GM18511 (cell line): ENCODE measurements at regions not wholly inside any gene's neighbourhood (a gene's known extent, or its start where the extent isn't known, plus 50 kb on each side); places are given as distances from the start of the nearest gene placed in this dataset.

Source experiments
- ATAC-seq: cut with Tn5 transposase; IDR thresholded peaks from one replicate; pipeline ENCODE4 v1.9.1; 2021; ENCODE audit warnings: mild to moderate bottlenecking, moderate library complexity; ENCODE audit not compliant: unreplicated experiment

DNA sequence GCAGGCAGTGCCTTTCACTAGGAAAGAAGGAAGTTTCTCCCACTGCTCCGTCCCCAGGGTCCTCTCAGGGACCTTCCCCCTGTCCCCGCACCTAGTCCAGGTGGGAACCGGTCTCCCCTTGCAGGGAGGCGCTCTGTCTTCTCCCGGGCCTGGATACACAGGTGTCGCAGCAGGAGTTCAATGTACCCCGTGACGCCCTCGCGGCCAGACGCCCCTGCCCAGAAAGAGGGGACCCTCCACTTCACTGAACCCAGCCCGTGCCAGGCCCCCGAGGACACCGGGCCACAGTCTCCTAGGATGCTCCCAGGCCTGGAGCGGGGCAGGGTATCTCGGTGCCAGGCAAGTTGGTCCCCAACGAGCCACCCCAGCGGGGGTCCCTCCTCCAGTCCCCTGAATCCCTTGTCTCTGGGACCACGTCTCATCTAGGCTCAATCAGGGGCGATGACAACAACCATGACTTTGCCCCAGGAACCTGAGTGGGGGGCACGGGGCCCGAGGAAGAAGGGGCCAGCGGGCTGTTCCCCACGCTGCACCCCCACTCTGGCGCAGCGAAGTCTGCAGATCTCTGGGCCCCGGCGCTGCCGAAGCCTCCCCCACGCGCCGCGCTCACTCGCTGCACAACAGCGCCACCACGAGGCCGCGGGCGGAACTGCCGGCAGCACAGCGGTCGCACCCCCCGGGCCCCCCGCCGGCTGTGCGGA lies 103.0 kb downstream of the EDN3 start:
- no peak for ATAC-seq

DNA sequence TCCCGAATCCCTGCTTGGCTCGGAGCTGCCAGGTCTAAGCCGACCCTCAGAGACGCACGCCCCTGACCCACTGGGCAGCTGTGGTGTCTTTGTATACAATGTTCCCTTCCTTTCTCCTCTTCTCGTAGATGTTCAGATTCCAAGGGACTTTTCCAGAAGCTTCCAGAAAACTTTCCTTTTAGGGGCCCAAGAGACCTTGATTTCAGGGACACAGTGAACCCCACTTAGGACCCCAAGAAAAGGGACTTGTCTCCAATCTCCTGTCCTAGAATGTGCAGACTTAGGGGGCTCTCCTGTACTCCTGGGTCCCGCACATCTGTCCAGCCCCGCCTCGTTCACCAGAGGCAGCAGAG lies 103.5 kb downstream of the EDN3 start:
- no peak for ATAC-seq

DNA sequence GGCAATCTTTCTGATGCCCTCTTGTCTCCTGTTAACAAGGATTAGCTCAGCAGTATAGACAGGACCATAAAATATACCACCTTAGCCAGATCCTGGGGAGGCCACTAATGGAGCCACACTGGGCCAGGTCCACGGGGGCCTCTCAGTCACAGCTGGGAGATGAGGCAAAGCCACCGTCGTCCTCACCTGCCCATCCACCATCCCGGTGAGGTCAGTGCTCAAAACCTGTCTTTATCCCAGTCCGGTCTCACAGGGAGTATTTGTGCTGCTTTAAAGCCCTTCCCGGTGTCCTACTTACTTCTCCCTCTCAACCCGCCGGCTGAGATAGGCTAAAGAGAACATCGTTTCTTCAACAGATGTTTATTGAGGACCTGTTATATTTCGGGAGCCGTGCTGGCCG lies 104.3 kb downstream of the EDN3 start:
- ATAC-seq = no peak

DNA sequence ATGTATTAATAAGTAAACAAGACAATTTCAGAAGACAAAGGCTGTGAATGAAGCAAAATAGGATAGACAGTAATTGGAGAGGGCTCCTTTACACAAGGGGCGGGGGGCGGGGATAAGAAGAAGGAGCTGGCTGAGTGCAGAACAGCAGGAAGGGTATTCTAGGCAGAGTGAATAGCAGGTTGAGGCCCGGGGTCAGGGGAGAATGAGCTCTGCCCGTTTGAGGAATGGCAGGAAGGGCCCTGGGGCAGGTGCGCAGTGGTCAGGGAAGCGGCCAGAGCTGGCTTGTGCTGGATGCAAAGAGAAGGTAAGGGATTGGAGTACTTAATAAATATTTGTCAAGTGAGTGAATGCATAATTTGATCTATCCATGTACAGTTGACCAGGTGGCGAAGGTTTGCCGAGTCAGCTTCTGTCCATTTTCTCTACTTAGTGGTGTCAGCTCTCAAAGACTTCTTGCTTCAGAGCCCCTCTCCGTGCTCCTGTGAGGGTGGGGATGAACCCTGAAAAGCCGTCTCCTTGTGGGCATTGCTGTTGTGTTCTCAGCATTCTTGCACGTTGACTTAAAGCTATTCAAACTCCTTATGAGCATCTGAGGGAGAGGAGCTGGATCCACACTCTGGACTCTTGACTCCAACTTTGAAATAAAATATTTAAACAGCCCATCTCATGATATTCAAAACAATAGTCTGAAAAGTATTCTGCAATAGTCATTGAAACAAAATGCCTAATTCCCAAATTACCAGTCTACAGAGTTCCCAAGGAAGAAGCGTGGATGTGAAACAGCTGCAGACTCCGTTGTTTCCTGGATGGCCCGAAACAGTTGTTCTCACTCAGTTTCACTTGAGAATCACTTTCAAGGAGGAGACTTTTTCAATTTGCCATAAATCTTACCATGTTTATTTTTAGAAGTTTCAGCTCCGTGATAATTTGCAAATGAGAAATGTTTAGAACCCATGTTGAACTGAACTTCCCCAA lies 105.1 kb downstream of the EDN3 start:
- no peak for ATAC-seq

DNA sequence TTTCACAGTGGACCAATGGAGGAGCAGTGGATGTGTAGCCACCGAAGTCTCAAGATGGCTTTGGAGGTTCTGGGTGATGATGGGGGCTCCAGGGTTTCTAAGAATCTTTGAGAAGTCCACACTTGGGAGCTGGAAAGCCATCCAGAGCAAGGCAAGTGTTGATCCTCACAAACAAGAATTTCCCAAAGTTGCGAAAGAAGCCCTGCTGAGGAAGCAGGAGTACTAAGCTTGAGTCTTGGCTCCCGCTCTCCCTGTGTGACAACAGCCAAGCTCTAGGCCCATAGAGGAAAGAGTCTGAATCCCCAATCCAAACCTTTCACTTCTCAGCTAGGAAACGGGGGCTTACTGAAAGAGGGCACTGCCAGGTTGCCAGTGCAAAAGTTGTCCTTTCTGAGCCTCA lies 106.0 kb downstream of the EDN3 start:
- ATAC-seq = no peak

DNA sequence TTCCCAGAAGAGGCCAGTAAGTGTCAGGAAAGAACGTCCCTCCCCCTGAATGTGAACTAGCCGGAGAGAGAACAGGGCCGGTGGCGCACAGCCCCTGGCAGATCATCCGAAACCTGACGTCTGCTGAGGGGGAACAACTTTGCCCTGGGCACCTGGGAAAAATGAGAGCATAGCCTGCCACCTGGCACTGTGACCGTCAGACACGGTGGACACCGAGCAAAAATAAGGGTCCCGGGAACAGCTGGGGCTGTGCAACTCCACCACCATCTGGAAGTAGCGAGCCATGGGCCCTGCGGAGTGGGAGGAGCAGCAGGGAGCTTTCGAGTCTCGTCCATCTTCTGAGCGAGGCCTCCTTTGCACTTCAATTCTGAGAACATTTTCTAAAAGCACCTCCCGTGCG lies 110.8 kb downstream of the EDN3 start:
- ATAC-seq = no peak

DNA sequence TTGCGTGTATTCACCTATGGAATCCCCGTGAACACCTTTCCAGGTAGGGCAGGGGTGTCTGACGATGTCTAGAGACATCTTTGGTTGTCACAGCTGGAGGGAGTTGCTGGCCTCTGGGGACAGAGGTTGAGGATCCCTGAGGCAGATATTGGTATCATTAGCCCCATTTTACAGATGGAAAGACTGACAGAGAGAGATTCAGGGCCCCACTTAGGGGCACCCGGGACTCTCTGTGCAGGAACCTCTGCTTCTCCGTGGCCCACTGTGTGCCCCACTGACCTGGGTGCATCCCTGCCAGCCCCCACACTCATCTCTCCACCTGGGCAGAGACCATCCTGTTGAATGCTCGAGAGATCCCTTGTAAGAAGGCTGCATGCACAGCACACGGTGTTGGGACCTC lies 111.2 kb downstream of the EDN3 start:
- ATAC-seq = no peak

DNA sequence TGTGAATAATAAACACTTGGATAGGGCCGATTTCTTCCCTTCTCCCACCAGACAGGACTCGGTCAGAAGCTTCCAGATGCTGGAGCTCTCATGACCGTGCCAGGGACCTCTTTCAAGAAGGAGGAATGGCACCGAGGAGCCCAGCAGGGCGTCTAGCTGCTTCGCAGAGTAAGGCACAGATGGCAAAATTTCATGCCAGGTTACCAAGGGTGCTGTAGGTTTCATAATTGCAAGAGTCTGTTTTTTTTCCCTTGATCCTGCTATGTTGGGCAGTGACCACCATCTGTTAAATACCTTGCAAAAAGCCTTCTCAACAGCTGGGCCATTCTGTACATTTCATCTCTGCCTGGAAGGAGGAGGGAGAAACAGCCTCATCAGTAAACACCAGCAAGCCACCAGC lies 111.8 kb downstream of the EDN3 start:
- ATAC-seq = no peak

DNA sequence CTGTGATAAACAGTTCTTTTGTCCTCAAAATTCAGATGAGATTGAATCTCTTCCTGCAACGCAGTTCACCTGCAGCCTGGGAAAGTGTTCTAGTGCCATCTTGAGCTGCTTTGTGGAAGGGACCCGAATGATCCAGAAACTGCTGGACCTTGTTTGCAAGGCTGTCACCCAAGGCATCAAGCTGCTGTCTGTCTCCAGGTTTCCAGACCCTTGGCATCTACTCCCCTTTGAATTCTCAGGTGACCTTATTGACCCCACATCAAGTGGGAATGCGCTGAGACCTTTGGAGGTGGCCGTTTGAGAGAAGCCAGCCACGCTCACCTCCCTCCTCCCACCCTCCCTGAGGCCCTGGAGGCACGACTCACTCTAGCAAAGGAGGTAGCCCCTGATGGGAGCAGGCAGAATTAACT lies 112.5 kb downstream of the EDN3 start:
- no peak for ATAC-seq

DNA sequence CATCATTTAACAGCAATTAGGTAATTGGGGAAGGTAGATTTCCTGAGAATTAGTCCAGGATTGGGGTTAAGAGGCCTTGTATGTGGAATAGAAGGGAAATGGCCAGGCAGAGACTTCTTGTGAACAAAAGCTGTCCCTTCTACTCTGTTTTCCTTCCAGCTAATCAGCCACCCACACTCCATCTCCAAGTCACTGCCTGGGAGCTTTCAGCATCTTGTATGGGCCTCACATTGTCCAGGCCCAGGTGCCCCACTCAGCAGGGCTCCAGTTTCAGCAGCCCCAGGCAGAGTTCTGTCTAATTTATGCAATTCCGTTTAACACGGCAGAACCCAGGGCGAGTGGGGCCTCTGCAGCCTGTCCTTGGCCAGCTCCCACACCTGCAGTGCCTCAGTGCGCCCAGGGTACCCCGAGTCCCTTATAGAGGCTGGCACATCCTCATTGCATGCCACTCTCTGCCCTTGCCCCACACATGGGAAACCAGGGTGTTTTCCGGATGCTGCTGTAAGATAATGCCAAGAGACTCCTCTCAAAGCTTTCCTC lies 113.0 kb downstream of the EDN3 start:
- ATAC-seq = no peak

DNA sequence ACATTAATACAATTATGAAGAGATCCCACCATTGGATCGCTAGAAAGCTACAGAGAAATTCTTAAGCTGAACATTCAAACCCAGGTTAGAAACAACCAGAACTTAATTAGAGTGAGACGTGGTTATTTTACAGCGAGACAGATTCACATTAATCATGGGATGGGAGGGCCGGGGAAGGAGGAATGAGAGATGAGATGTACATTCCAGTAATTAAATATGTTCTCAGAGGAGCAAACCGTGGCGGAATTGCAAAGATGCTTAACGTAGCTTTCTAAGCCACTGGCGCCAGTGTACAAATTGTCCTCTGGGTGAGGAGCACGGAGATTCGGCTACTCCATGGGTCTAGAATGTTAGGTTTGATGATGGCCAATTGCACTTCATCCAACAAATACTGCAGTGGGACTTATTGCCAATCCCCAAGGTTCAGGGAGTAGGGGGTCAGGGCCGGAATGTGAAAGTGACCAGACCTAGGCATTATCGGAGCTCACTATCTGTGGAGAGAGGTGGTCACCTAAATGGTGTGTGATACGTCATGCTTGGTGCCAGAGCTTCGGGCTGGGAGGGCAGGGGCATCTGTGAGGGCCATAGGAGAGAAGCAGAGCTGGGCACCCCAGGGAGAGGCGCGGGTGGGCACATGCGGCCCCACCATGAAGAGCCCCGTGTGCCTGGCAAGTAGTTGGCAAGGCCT lies 114.7 kb downstream of the EDN3 start:
- no peak for ATAC-seq

DNA sequence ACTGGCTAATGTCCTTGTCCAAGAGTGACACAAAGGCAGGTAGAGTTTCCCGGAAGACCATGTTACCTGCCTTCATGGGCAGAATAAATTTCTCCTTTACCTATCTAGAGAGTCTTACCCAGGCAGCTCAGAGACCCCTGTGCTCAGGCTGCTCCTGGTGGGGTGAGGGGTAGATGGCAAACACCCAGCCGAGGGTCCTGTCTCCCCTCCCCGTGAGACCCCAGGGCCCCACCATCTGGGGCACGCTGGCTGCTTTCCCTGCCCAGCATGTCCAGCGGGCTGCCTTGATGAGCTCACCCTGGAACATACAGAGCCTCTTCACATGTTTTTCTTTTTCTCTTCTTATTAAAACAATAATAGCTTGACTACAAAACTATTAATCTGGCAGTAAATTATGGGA lies 116.5 kb downstream of the EDN3 start:
- ATAC-seq = no peak

DNA sequence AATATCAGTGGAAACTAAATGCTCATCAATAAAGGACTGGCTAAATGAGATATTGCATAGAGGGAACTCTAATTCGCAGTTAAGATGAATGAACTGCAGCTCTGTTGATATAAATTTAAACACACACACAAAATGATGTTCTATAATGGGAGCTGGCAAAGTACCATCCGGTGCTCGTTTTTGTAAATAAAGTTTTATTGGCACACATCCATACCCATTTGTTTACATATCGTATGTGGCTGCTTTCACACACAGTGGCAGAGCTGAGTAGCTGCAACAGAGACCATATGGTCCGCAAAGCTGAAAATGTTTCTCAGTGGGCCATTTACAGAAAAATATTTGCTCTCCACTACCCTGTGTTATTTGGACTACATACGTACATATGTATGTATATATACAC lies 120.7 kb downstream of the EDN3 start:
- no peak for ATAC-seq

DNA sequence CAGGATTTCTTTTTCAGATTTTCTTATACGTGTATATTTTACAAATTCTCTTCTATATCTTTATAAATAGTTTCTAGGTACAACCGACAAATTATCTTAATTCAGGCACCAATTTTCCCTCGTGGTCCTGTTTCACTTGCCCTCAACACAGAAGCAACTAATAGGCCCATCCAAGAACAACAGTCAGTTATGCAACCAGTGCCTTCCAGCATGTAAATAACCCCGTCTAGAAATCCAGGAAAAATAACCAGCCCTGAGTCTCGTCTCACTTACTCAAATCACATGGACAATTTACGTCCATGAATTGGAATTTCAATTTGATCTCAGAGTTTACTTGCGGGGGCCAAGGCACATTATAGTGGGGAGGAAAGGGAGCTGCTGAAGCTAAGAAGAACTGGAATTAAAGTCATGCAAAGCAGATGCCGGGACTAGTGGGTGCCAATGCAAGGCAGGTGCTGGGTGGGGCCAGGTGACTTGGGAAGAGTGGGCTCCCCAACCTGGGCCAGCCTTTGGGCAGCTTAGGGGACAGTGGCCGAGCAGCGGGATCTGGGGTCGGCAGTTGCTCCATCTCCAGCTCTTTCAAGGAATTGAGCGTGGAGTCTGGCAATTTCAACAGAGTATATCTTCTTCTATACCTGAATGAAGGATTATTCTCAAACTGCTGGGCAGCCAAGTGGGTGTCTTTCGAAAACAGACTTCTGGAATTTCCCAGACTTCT lies 121.7 kb downstream of the EDN3 start:
- ATAC-seq = no peak

DNA sequence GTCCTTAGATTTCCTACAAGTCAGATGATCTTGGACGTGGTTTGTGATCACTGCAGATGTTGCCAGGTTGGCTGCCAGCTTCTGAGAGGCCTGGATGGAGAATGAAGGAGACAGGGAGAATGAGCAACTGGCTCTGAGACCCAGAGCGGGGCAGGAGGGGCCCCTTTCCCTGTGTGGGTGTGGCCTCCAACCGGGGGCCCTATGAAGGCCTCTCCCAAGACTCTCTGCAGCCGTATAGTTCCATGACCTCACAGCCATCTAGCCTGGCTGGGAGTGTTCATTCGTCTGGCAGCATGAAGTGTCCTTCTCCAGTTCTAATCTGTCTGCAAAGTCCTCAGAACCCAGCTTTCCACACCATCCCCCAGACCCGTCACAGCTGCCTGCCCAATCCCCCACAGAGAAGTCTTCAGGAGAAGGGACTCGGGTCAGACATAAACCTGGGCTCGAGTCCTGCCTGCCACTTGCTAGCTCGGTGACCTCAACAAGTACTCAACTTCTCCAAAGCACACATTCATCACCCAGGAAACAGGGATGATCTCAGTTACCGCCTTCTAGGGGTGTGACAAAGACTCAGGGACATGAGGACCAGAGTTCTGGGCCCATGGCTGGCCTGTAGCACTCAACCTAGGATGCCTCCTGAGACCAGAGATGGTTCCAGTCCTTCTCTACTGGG lies 122.6 kb downstream of the EDN3 start:
- ATAC-seq = no peak

DNA sequence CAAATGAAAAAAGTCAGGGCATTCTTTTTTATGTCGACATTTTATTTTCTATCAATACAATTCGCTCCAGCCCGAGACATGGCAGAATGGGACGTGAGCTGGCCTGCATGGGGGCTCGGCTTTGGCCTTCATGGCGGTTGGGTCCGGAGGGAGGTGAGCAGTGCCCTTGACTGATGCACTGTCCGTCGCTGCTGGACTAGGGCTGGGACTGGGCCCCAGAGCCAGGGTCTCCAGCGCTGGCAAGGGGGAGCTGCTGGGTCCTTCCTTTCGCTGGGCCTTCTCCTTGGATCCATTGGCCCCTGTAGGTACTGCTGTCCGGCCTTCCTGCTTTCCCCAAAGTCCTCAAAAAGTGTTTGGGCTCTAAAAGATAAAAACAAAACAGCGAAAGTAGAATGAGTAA lies 124.6 kb downstream of the EDN3 start:
- ATAC-seq = no peak

DNA sequence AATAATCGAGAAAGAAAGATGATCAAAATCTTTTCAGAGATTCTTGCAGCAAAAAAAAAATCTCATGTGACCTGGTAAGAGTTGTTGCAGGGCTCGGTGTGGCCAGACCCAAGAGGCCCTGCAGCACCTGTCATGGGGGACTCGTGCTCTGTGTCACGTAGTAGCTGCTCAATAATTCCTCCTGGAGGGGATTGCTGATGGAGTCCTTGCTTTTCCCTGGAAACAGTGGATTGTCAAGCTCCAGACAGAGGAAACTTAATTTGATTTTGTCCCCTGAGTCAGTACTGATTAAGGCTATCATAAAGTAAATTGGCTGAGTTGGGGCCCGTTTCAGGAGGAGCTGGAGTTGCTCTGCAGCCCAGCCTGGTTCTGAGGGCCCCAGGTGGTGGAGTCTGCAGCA lies 125.2 kb downstream of the EDN3 start:
- no peak for ATAC-seq

DNA sequence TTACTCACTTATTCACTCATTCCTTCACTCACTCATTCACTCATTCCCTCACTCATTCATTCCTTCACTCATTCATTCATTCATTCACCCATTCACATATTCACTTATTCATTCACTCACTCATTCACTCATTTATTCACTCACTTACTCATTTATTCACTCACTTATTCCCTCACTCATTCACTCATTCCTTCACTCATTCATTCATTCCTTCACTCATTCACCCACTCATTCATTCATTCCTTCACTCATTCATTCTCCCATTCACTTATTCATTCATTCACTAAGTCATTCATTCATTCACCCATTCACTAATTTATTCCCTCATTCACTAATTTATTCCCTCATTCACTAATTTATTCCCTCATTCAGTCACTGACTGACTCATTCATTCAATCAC lies 127.6 kb downstream of the EDN3 start:
- no peak for ATAC-seq

DNA sequence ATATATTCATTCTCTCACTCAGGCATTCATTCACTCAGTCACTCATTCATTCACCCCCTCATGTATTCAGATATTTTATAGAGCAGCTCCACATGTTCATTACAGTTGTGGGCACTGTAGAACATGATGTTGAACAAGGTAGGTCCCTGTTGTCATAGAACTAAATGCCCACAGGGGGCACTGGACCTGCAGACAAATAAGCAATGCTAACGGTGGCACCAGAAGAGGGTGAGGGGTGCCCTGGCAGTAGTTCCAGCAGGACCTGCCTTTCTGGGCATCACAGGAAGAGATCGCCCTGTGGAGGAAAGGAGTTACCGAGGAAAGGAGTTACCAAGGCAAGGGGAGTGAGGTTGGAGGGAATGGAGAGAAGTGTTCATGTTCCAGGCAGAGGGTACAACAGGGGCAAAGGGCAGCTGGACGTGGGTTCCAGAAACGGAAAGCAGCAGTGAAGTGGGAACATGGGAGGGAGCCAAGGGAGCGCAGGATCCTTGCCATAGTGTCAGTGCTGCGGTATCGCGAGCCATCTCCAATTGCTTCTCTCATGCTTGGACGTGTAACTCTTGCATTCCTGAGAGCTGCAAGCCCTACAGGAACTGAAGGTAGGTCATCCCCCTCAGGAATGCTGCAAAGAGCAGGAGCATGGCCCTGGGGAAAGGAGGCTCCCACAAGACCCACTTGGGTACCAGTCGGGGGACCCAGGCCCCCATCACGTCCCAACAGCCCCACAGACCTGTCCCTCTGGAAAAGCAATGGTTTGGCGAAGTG lies 128.2 kb downstream of the EDN3 start:
- no peak for ATAC-seq

DNA sequence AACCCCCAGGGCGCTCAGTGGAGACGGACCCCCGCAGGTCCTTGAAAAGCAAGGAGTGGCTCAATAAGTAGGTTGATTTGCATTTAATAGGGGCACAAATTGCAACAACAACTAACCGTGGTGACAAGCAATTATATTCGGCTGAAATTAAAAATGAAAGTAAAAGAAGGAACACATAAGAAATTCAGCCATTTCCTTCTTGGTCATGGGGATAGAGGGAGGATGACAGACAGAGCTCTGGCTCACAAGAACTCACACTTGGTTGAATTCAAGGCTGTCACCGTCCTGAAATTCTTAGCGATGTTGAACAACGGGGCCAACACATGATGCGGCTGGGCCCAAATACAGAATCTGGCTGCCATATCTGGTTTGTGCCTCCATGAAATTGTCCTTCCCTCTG lies 129.0 kb downstream of the EDN3 start:
- ATAC-seq = no peak
